HEK293 (cell line): ENCODE measurements at regions not wholly inside any gene's neighbourhood (a gene's known extent, or its start where the extent isn't known, plus 50 kb on each side); places are given as distances from the start of the nearest gene placed in this dataset.

Source experiments
- GLI4 ChIP-seq: fragments of 450-650 bp; formaldehyde crosslinking; IDR thresholded peaks from 2 replicates; pipeline ENCODE4 v1.5.1; 2016; ENCODE audit warnings: missing biosample characterization, missing genetic modification characterization
- ZNF350 ChIP-seq: fragments of 450-650 bp; formaldehyde crosslinking; IDR thresholded peaks from 2 replicates; pipeline ENCODE4 v1.5.0; 2017; ENCODE audit warnings: missing biosample characterization, mild to moderate bottlenecking, missing genetic modification characterization
- ZNF354C ChIP-seq: fragments of 450-650 bp; formaldehyde crosslinking; IDR thresholded peaks from 2 replicates; pipeline ENCODE4 v1.5.1; 2016; ENCODE audit warnings: missing biosample characterization, missing genetic modification characterization, low read depth, borderline replicate concordance
- TF ChIP-seq, protein P1 (sequence below): fragments of 450-650 bp; formaldehyde crosslinking; IDR thresholded peaks from 2 replicates; pipeline ENCODE4 v1.5.1; 2016; ENCODE audit warnings: missing biosample characterization, missing genetic modification characterization
- TF ChIP-seq, protein P2 (sequence below): fragments of 450-650 bp; formaldehyde crosslinking; conservative IDR thresholded peaks from 2 replicates; pipeline ENCODE4 v1.5.1; 2016; ENCODE audit warnings: low read depth, missing biosample characterization, missing genetic modification characterization

DNA sequence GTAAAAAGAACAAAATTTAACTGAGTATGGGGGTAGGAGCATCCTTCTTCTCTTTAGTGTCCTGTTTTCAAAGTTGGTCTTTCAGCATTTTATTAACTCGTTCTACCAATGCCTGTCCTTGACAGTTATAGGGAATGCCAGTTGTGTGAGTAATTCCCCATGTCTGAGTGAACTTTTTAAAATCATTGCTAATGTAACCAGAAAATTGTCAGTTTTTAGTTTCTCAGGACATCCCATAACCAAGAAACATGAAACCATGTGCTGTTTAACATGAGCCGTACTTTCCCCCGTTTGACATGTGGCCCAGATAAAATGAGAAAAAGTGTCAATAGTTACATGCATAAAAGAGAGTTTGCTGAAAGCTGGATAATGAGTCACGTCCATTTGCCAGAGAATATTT, 71.4 kb upstream of the ARL4D start:
- TF ChIP-seq, protein P1, sequence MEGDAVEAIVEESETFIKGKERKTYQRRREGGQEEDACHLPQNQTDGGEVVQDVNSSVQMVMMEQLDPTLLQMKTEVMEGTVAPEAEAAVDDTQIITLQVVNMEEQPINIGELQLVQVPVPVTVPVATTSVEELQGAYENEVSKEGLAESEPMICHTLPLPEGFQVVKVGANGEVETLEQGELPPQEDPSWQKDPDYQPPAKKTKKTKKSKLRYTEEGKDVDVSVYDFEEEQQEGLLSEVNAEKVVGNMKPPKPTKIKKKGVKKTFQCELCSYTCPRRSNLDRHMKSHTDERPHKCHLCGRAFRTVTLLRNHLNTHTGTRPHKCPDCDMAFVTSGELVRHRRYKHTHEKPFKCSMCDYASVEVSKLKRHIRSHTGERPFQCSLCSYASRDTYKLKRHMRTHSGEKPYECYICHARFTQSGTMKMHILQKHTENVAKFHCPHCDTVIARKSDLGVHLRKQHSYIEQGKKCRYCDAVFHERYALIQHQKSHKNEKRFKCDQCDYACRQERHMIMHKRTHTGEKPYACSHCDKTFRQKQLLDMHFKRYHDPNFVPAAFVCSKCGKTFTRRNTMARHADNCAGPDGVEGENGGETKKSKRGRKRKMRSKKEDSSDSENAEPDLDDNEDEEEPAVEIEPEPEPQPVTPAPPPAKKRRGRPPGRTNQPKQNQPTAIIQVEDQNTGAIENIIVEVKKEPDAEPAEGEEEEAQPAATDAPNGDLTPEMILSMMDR (tag by site-specific recombination) = no peak
- TF ChIP-seq, protein P2, sequence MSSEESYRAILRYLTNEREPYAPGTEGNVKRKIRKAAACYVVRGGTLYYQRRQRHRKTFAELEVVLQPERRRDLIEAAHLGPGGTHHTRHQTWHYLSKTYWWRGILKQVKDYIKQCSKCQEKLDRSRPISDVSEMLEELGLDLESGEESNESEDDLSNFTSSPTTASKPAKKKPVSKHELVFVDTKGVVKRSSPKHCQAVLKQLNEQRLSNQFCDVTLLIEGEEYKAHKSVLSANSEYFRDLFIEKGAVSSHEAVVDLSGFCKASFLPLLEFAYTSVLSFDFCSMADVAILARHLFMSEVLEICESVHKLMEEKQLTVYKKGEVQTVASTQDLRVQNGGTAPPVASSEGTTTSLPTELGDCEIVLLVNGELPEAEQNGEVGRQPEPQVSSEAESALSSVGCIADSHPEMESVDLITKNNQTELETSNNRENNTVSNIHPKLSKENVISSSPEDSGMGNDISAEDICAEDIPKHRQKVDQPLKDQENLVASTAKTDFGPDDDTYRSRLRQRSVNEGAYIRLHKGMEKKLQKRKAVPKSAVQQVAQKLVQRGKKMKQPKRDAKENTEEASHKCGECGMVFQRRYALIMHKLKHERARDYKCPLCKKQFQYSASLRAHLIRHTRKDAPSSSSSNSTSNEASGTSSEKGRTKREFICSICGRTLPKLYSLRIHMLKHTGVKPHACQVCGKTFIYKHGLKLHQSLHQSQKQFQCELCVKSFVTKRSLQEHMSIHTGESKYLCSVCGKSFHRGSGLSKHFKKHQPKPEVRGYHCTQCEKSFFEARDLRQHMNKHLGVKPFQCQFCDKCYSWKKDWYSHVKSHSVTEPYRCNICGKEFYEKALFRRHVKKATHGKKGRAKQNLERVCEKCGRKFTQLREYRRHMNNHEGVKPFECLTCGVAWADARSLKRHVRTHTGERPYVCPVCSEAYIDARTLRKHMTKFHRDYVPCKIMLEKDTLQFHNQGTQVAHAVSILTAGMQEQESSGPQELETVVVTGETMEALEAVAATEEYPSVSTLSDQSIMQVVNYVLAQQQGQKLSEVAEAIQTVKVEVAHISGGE = no peak
- no peak for TF ChIP-seq ZNF350
- no peak for TF ChIP-seq ZNF354C (tag by site-specific recombination)
- no peak for TF ChIP-seq GLI4 (tag by site-specific recombination)
